Transverse colon (tissue), 4 donors: ENCODE measurements at regions not wholly inside any gene's neighbourhood (a gene's known extent, or its start where the extent isn't known, plus 50 kb on each side); places are given as distances from the start of the nearest gene placed in this dataset.

Source experiments
- EP300 ChIP-seq: sonication (generic); formaldehyde crosslinking; IDR thresholded peaks from one replicate; pipeline ENCODE4 v1.6.1; 2017; ENCODE audit warnings: antibody characterized with exemption, low read depth
- POLR2A ChIP-seq: fragments of 450-650 bp; IDR thresholded peaks from one replicate; pipeline ENCODE4 v1.6.1; 2016; ENCODE audit warnings: antibody characterized with exemption, mild to moderate bottlenecking, moderate library complexity
- POLR2AphosphoS5 ChIP-seq, 3 donors: sonication (generic); formaldehyde crosslinking; IDR thresholded peaks; one replicate each; pipeline ENCODE4 v1.6.1; 2016; ENCODE audit warnings: antibody characterized with exemption in 3 of 3
- TF ChIP-seq, protein P1 (sequence below), 5 experiments: fragments of 200-600 bp in 3 of 5; fragments of 450-650 bp in 2 of 5; sonication (generic) in 3 of 5; IDR thresholded peaks; 1 replicate in 2 of 5; 2 replicates in 3 of 5; pipeline ENCODE4 v1.5.1; 2016 to 2017; ENCODE audit warnings: antibody characterized with exemption in 5 of 5, inconsistent platforms in 3 of 5, mild to moderate bottlenecking in 2 of 5, moderate library complexity in 1 of 5

DNA sequence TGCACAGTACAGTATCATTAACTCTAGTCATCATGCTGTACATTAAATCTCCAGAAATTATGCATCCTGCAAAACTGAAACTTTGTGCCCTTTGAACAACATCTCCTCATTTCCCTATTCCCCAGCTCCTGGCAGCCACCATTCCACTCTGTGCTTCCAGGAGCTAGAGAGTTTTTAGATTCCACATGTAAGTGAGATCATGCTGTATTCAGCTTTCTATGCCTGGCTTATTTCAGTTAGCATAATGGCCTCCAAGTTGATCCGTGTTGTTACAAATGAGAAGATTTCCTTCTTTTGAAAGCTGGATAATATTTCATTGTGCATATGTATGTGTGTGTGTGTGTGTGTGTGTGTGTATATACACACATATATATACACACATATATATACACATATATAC lies 86.9 kb upstream of the SLC24A3 start:
- no peak for TF ChIP-seq POLR2AphosphoS5 (IDR thresholded peaks at IDR 0.05)
- no peak for TF ChIP-seq EP300
- TF ChIP-seq, protein P1, sequence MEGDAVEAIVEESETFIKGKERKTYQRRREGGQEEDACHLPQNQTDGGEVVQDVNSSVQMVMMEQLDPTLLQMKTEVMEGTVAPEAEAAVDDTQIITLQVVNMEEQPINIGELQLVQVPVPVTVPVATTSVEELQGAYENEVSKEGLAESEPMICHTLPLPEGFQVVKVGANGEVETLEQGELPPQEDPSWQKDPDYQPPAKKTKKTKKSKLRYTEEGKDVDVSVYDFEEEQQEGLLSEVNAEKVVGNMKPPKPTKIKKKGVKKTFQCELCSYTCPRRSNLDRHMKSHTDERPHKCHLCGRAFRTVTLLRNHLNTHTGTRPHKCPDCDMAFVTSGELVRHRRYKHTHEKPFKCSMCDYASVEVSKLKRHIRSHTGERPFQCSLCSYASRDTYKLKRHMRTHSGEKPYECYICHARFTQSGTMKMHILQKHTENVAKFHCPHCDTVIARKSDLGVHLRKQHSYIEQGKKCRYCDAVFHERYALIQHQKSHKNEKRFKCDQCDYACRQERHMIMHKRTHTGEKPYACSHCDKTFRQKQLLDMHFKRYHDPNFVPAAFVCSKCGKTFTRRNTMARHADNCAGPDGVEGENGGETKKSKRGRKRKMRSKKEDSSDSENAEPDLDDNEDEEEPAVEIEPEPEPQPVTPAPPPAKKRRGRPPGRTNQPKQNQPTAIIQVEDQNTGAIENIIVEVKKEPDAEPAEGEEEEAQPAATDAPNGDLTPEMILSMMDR (IDR thresholded peaks at IDR 0.05) = no peak
- TF ChIP-seq POLR2A = no peak
